HG03354 (cell line): ENCODE measurements at regions not wholly inside any gene's neighbourhood (a gene's known extent, or its start where the extent isn't known, plus 50 kb on each side); places are given as distances from the start of the nearest gene placed in this dataset.

ENCODE experiments used
- ATAC-seq: cut with Tn5 transposase; IDR thresholded peaks from one replicate; pipeline ENCODE4 v1.9.1; 2021; ENCODE audit warnings: mild to moderate bottlenecking; ENCODE audit not compliant: unreplicated experiment, poor library complexity, severe bottlenecking

- no peak for ATAC-seq
These were observed 407.8 kb upstream of the PDE3A start for GRCh38 chr12:19960527-19960926.

GRCh38 chr12:19962192-19962591, 406.1 kb upstream of the PDE3A start:
- no peak for ATAC-seq

- ATAC-seq, result no peak
These were observed 404.4 kb upstream of the PDE3A start for GRCh38 chr12:19963972-19964371.

- ATAC-seq, result no peak
These were observed 403.8 kb upstream of the PDE3A start for GRCh38 chr12:19964549-19964948.

- ATAC-seq, result no peak
These were observed 402.9 kb upstream of the PDE3A start for GRCh38 chr12:19965196-19966038.

GRCh38 chr12:19967001-19967400, 401.3 kb upstream of the PDE3A start:
- ATAC-seq, result no peak

- ATAC-seq, result no peak
These were observed 400.9 kb upstream of the PDE3A start for GRCh38 chr12:19967431-19967830.

- ATAC-seq, result no peak
These were observed 398.2 kb upstream of the PDE3A start for GRCh38 chr12:19970116-19970515.

- ATAC-seq, result no peak
These were observed 397.5 kb upstream of the PDE3A start for GRCh38 chr12:19970821-19971220.

- ATAC-seq, result no peak
These were observed 396.7 kb upstream of the PDE3A start for GRCh38 chr12:19971361-19972280.

- no peak for ATAC-seq
These were observed 395.7 kb upstream of the PDE3A start for GRCh38 chr12:19972325-19973288.

GRCh38 chr12:19978193-19978592, 390.1 kb upstream of the PDE3A start:
- no peak for ATAC-seq

- no peak for ATAC-seq
These were observed 388.8 kb upstream of the PDE3A start for GRCh38 chr12:19979584-19979983.

GRCh38 chr12:19981944-19982343, 386.4 kb upstream of the PDE3A start:
- no peak for ATAC-seq

- no peak for ATAC-seq
These were observed 380.3 kb upstream of the PDE3A start for GRCh38 chr12:19988001-19988400.

- no peak for ATAC-seq
These were observed 379.9 kb upstream of the PDE3A start for GRCh38 chr12:19988459-19988873.

- ATAC-seq, result no peak
These were observed 379.4 kb upstream of the PDE3A start for GRCh38 chr12:19988948-19989347.

GRCh38 chr12:19991146-19991545, 377.2 kb upstream of the PDE3A start:
- no peak for ATAC-seq

- no peak for ATAC-seq
These were observed 376.0 kb upstream of the PDE3A start for GRCh38 chr12:19992311-19992710.

- no peak for ATAC-seq
These were observed 373.4 kb upstream of the PDE3A start for GRCh38 chr12:19994968-19995367.
